Esophagus (tissue), 2 donors: ENCODE measurements at regions not wholly inside any gene's neighbourhood (a gene's known extent, or its start where the extent isn't known, plus 50 kb on each side); places are given as distances from the start of the nearest gene placed in this dataset.

Experiments used
- H3K27ac ChIP-seq, 2 donors: one replicate each; pipeline ENCODE4 v1.5.1; 2013; ENCODE audit warnings: low read depth in 2 of 2, mild to moderate bottlenecking in 2 of 2, inconsistent platforms in 1 of 2, low read length in 1 of 2, moderate library complexity in 1 of 2
- H3K27me3 ChIP-seq, 2 donors: one replicate each; pipeline ENCODE4 v1.6.1; 2013; ENCODE audit warnings: low read length in 2 of 2, control low read depth in 1 of 2, mild to moderate bottlenecking in 1 of 2; ENCODE audit not compliant: insufficient read depth in 2 of 2, control insufficient read depth in 1 of 2
- H3K36me3 ChIP-seq, 2 donors: one replicate each; pipeline ENCODE4 v1.6.1; 2013; ENCODE audit warnings: low read length in 1 of 2; ENCODE audit not compliant: control insufficient read depth in 2 of 2, insufficient read depth in 2 of 2
- H3K4me1 ChIP-seq, 2 donors: one replicate each; pipeline ENCODE4 v1.6.1; 2013; ENCODE audit warnings: low read length in 1 of 2; ENCODE audit not compliant: control insufficient read depth in 2 of 2, insufficient read depth in 2 of 2
- H3K4me3 ChIP-seq, 2 donors: one replicate each; pipeline ENCODE4 v1.5.1; 2013; ENCODE audit warnings: low read length in 2 of 2, mild to moderate bottlenecking in 2 of 2, low read depth in 1 of 2, moderate library complexity in 1 of 2
- H3K9me3 ChIP-seq, 2 donors: one replicate each; pipeline ENCODE4 v1.6.1; 2013; ENCODE audit warnings: mild to moderate bottlenecking in 2 of 2, low read depth in 1 of 2, low read length in 1 of 2, moderate library complexity in 1 of 2; ENCODE audit not compliant: control insufficient read depth in 2 of 2, insufficient read depth in 1 of 2
- WGBS, 2 donors: extraction: QIAGEN DNeasy Blood & Tissue Kit; methylation state at CpG; one replicate each; pipeline ENCODE4 v1.1.7; 2013; 5-methylcytosine and 5-hydroxymethylcytosine counted together
- donor health status: healthy with polysubstance abuse.
- donor health status: Bipolar disorder and iron deficiency.

DNA sequence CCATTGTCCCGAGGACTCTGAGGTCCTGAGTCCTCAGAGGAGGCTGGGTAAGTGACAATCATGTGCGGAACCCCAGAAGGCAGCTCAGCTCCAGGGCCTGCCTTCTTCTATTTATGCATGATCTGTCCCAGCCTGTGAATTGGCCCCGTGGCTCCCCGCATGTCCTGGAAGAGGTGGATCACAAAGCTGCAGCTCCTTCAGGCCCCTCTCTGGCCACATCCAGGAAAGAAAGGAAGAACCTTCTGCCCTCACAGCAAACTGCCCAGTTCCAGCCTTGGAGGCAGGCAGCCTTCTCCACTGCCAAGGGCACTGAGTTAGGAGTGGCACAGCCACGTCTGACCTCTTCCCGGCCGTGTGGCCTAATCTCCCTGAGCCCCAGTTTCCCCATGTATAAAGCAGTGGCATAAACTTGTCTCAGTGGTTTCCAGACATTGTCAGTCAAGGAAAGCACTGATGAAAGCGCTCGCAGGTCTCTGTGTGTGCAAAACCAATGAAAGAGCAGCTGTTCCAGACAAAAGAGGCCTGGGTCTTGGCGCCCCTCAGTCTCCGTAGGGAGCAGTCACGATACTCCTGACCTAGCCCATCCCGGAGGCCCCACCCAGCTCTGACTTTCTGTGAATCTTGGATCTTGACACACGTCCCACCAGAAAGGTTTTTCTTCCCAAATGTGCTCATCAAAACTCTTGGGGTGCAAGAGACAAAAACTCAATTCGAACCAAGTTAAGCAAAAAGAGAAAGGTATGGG lies 497.3 kb downstream of the SHQ1 start:
- H3K4me1 ChIP-seq: peaks cover 3 to 7% of the 10 kb centered on the region in 2 donors
- no peaks in the 10 kb centered on the region for H3K27me3 ChIP-seq
- H3K27ac ChIP-seq: no peak overlapping the region
- 79 to 81% methylated on average over 15 of the region's 15 CpGs for WGBS, 2 donors
- no peak overlapping the region for H3K4me3 ChIP-seq
- H3K36me3 ChIP-seq: no peaks in the 10 kb centered on the region
- no peaks in the 10 kb centered on the region for H3K9me3 ChIP-seq

DNA sequence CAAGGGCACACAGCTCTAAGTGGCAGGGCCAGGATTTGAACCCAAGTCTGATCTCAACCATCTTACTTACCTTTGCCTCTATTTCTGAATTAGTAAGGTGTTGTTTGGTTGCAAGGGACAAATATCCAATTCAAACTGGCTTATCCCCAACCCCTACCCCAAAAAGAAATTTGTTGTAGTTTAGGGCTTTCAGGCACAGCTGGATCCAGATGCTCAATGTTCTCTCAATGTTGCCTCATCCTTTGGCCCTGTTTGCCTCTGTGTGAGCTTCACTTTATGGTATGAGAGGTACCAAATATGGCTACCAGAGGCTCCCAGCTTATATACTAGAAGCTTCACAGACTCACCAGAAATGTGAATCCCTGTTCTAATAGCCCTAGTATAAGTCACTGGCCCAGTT lies 499.9 kb downstream of the SHQ1 start:
- Histone ChIP-seq H3K4me3 (no peak overlapping the region), H3K27me3 (no peaks in the 10 kb centered on the region), H3K9me3 (no peaks in the 10 kb centered on the region), H3K4me1 (peaks cover 3 to 7% of the 10 kb centered on the region in 2 donors), H3K27ac (peak overlapping the region in 1 of 2 donors; percentile 57), H3K36me3 (no peaks in the 10 kb centered on the region)

DNA sequence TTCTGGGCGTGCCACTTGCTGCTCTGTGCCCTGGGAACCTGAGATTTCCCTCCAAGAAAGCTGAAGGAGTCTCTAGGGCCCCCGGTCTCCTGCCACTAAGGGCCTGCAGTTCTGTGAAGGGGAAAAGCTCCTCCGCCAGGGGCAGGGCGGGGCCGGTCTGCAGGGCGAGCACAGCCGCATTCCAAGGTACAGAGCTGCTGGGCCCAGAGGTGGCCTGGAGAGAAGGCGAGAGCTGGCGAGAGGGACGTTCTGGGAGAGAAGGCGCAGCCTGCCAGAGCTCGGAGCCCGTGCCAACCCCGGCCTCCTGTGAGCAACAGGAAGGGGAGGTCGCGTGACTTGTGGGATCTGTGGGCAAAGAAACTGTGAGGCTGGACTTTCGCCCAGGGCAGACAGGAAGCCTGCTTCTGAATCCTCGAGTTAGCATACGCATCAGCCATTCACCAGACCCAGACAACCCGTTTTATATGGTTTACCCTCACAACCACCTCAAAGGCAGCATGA lies 500.4 kb downstream of the SHQ1 start:
- 28 to 34% methylated on average over 20 of the region's 20 CpGs for WGBS, 2 donors
- peak overlapping the region in 1 of 2 donors; percentile 57 for H3K27ac ChIP-seq

DNA sequence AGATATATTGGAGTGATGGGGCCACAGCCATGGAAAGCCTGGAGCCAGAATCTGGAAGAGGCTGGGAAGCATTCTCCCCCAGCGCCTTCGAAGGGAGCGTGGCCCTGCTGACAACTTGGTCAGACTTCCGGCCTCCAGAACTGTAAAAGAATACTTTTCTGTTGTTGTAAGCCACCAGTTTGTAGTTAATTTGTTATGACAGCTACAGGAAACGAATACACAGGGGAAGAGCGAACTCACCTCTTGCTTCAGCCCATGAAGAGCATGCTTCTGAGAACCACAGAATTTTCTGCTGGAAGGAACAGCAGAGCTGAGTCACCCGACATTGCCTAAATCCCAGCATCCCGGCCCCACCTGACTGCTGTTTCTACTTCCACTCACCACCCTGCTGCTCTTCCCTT lies 501.7 kb downstream of the SHQ1 start:
- H3K36me3 ChIP-seq: no peaks in the 10 kb centered on the region
- no peaks in the 10 kb centered on the region for H3K9me3 ChIP-seq
- WGBS, 2 donors: 58 to 63% methylated on average over 8 of the region's 8 CpGs
- no peak overlapping the region for H3K27ac ChIP-seq
- no peak overlapping the region for H3K4me3 ChIP-seq
- no peaks in the 10 kb centered on the region for H3K27me3 ChIP-seq
- H3K4me1 ChIP-seq: peaks cover 3 to 7% of the 10 kb centered on the region in 2 donors

More for the DNA sequence above, 500.4 kb downstream of the SHQ1 start:
- Histone ChIP-seq H3K4me1 (peaks cover 3 to 7% of the 10 kb centered on the region in 2 donors), H3K36me3 (no peaks in the 10 kb centered on the region), H3K4me3 (no peak overlapping the region), H3K27me3 (no peaks in the 10 kb centered on the region), H3K9me3 (no peaks in the 10 kb centered on the region)

DNA sequence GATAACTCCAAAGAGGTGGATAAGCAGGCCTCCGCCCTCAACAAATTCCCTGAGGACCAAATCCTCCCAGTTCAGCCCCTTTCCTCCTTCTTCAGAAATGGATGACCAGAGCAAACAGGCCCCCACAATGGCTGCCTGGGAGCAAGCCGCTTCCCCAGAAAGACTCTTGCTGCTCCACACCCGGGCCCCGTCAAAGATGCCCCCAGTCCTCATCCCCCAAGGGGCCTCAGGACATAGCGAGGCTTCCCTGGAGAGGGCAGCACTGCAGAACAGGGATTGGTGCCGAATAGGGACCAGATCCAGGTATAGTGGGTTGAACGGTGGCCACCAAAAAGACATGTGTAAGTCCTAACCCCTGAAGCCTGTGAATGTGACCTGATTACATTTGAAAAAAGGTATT lies 502.3 kb downstream of the SHQ1 start:
- WGBS, 2 donors: 85 to 88% methylated on average over 7 of the region's 7 CpGs
- no peaks in the 10 kb centered on the region for H3K36me3 ChIP-seq
- H3K27me3 ChIP-seq: no peaks in the 10 kb centered on the region
- no peak overlapping the region for H3K4me3 ChIP-seq
- H3K9me3 ChIP-seq: no peaks in the 10 kb centered on the region
- H3K4me1 ChIP-seq: peaks cover 3 to 7% of the 10 kb centered on the region in 2 donors
- H3K27ac ChIP-seq: no peak overlapping the region

DNA sequence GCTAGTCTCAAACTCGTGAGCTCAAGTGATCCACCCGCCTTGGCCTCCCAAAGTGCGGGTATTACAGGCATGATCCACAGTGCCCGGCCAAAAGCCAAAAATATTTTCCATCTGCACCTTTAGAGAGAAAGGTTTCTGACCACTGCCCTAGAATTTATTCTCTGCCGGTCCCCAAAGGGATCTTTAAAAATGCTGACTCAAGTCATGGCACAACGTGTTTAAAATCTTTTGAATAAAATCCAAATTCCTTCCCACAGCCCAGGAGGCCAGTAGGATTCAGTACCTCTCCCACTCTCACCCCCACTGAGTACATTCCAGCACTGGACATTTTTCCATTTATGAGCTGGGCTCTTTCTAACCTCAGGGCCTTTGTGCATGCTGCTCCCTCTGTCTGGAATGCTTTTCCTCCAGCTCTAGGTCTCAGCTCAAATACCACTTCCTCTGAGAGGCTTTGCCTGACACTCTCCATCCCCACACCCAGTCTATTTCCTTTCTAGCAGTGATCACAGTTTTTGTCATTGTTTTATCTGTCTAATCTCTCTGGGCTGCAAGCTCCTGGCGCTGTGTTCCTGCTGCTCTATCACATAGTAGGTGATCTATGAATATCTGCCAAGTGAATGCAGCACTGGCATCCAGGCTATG lies 502.9 kb downstream of the SHQ1 start:
- H3K27me3 ChIP-seq: no peaks in the 10 kb centered on the region
- H3K36me3 ChIP-seq: no peaks in the 10 kb centered on the region
- H3K27ac ChIP-seq: no peak overlapping the region
- peaks cover 3 to 7% of the 10 kb centered on the region in 2 donors for H3K4me1 ChIP-seq
- H3K4me3 ChIP-seq: no peak overlapping the region
- WGBS, 2 donors: 78 to 82% methylated on average over 7 of the region's 7 CpGs
- H3K9me3 ChIP-seq: no peaks in the 10 kb centered on the region

DNA sequence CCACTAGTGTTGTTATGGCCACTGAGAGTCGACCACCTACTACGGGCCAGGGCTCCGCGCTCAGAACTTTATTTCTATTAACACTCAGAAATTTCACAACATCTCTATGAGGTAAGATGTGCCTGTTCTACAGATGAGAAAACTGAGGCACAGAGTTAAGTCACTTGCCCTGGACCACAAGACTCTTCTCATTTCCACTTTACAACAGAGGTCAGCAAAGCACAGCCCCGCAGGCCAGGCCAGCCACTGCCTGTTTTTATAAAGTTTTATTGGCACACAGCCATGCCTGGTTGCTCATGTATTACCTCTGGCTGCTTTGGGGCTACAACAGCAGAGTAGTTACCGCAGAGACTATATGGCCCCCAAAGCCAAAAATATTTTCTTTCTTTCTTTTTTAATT lies 503.6 kb downstream of the SHQ1 start:
- 85 to 95% methylated on average over 6 of the region's 6 CpGs for WGBS, 2 donors
- Histone ChIP-seq H3K36me3 (no peaks in the 10 kb centered on the region), H3K27me3 (no peaks in the 10 kb centered on the region), H3K4me3 (no peak overlapping the region), H3K27ac (no peak overlapping the region), H3K9me3 (no peaks in the 10 kb centered on the region), H3K4me1 (peaks cover 3 to 8% of the 10 kb centered on the region in 2 donors)

DNA sequence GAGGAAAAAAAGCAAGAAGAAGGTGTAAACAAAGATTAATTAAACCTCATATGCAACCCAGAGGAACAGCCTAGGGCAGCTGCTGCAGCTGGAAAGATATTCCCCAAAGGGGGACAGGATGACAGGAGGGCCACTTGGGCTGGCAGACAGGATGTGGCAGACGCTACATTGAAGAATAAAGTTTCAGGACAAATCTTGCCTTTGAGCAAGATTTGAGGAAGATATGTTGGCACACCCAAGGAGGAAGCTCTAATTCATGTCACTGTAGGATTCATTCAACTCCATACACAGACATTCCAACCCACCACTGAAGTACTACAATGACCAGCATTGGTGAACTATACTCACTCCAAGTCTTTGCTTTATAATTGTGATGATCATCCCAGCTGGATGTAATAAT lies 504.0 kb downstream of the SHQ1 start:
- Histone ChIP-seq H3K27me3 (no peaks in the 10 kb centered on the region), H3K36me3 (no peaks in the 10 kb centered on the region), H3K4me1 (peaks cover 7 to 12% of the 10 kb centered on the region in 2 donors), H3K4me3 (no peak overlapping the region), H3K9me3 (no peaks in the 10 kb centered on the region), H3K27ac (no peak overlapping the region)
- 70 to 85% methylated on average over 1 of the region's 1 CpG for WGBS, 2 donors

DNA sequence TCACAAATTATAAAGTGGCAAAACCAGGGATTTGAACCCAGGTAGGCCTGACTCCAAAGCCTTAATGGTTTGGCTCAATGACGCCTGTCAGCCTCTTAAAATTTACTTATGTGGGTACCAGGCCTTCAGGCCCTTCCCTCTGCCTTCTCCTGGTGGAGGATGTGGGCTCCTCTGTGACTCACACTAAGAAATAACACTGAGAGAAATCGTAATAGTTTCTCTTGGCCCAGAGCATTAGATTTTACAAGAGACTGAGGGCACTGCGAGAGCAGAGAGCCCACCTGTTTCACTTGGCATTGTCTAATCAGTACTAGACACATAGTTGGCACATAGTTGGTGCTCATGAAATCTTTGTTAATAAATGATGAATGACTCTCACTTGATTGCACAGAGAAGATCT lies 505.2 kb downstream of the SHQ1 start:
- H3K27me3 ChIP-seq: no peaks in the 10 kb centered on the region
- H3K36me3 ChIP-seq: no peaks in the 10 kb centered on the region
- H3K9me3 ChIP-seq: no peaks in the 10 kb centered on the region
- H3K4me1 ChIP-seq: peaks cover 9 to 18% of the 10 kb centered on the region in 2 donors
- no peak overlapping the region for H3K27ac ChIP-seq
- no peak overlapping the region for H3K4me3 ChIP-seq
- 60 to 68% methylated on average over 3 of the region's 3 CpGs for WGBS, 2 donors

DNA sequence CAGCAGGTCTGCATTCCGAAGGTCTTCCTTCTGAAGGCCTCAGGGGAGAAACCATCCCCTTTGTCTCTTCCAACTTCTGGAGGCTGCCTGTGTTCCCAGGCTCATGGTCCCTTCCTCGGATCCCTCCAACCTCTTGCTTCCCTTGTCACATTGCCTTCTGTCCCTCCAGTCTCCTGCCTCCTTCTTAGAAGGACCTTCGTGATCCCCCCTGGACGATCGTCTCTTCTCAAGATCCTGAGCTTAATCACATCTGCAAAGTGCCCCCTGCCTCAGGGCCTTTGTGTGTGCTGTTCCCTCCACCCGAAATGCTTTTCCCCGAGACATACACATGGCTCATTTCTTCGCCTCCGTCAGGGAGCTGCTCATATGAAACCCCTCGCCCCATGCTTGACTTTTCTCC lies 505.8 kb downstream of the SHQ1 start:
- Histone ChIP-seq H3K4me1 (peaks cover 7 to 12% of the 10 kb centered on the region in 2 donors), H3K27ac (no peak overlapping the region)

More for the DNA sequence above, 505.8 kb downstream of the SHQ1 start:
- H3K9me3 ChIP-seq: peaks cover 0 to 1% of the 10 kb centered on the region in 2 donors
- H3K4me3 ChIP-seq: no peak overlapping the region
- no peaks in the 10 kb centered on the region for H3K27me3 ChIP-seq
- no peaks in the 10 kb centered on the region for H3K36me3 ChIP-seq
- WGBS, 2 donors: 94 to 97% methylated on average over 10 of the region's 10 CpGs
